Neuronal stem cell (in vitro differentiated cells): ENCODE measurements at regions not wholly inside any gene's neighbourhood (a gene's known extent, or its start where the extent isn't known, plus 50 kb on each side); places are given as distances from the start of the nearest gene placed in this dataset.
A peak's percentile ranks its signal among the peaks of the same experiment; 100 is the strongest.

Experiments
- DNase-seq: peaks from one replicate; pipeline ENCODE4 v3.0.0-alpha.2; 2013; ENCODE audit warnings: low spot score
- H2AFZ ChIP-seq: one replicate; pipeline ENCODE4 v1.6.1; 2013; ENCODE audit warnings: mild to moderate bottlenecking, low read length, inconsistent platforms
- H2AK5ac ChIP-seq: 2 replicates; pipeline ENCODE4 v1.6.1; 2013; ENCODE audit warnings: low read depth, mild to moderate bottlenecking, inconsistent platforms, low read length, moderate library complexity, mixed read lengths
- H2BK120ac ChIP-seq: 2 replicates; pipeline ENCODE4 v1.6.1; 2013; ENCODE audit warnings: low read depth, mild to moderate bottlenecking, inconsistent platforms, low read length, moderate library complexity, mixed read lengths
- H2BK12ac ChIP-seq: one replicate; pipeline ENCODE4 v1.6.1; 2013; ENCODE audit warnings: low read length, inconsistent platforms
- H2BK15ac ChIP-seq: 2 replicates; pipeline ENCODE4 v1.6.1; 2013; ENCODE audit warnings: mild to moderate bottlenecking, low read length, inconsistent platforms, mixed read lengths
- H2BK5ac ChIP-seq: one replicate; pipeline ENCODE4 v1.6.1; 2013; ENCODE audit warnings: inconsistent platforms, mild to moderate bottlenecking, low read length, moderate library complexity
- H3K14ac ChIP-seq: one replicate; pipeline ENCODE4 v1.6.1; 2013; ENCODE audit warnings: low read length, inconsistent platforms
- H3K18ac ChIP-seq: 2 replicates; pipeline ENCODE4 v1.6.1; 2013; ENCODE audit warnings: low read length, inconsistent platforms
- H3K23ac ChIP-seq: 2 replicates; pipeline ENCODE4 v1.6.1; 2013; ENCODE audit warnings: low read depth, mild to moderate bottlenecking, mixed read lengths, low read length, inconsistent platforms; ENCODE audit not compliant: poor library complexity
- H3K27ac ChIP-seq: replicated peaks from 3 replicates; pipeline ENCODE4 v1.5.1; 2013; ENCODE audit warnings: low read length, inconsistent platforms
- H3K27me3 ChIP-seq, 3 experiments: 2 replicates each; pipeline ENCODE4 v1.6.1; 2013; ENCODE audit warnings: low read length in 3 of 3, mild to moderate bottlenecking in 2 of 3, inconsistent platforms in 1 of 3, low read depth in 1 of 3, mixed read lengths in 1 of 3, moderate library complexity in 1 of 3; ENCODE audit not compliant: control insufficient read depth in 3 of 3, insufficient read depth in 3 of 3
- H3K36me3 ChIP-seq, 2 donors: replicated peaks in 1 of 2; 2 replicates each; pipeline ENCODE4 v1.6.1; 2013; ENCODE audit warnings: low read length in 2 of 2; ENCODE audit not compliant: control insufficient read depth in 2 of 2, insufficient read depth in 2 of 2
- H3K4ac ChIP-seq: 2 replicates; pipeline ENCODE4 v1.6.1; 2013; ENCODE audit warnings: inconsistent platforms, mild to moderate bottlenecking, low read length, moderate library complexity
- H3K4me1 ChIP-seq, 2 donors: 1 replicate in 1 of 2; 2 replicates in 1 of 2; pipeline ENCODE4 v1.6.1; 2013; ENCODE audit warnings: low read length in 2 of 2, low read depth in 1 of 2; ENCODE audit not compliant: control insufficient read depth in 2 of 2, insufficient read depth in 1 of 2
- H3K4me2 ChIP-seq: one replicate; pipeline ENCODE4 v1.6.1; 2013; ENCODE audit warnings: mild to moderate bottlenecking, low read length, inconsistent platforms; ENCODE audit not compliant: insufficient read depth, poor library complexity, severe bottlenecking
- H3K4me3 ChIP-seq, 2 donors: 2 replicates each; pipeline ENCODE4 v1.5.1; 2013; ENCODE audit warnings: low read length in 2 of 2, mild to moderate bottlenecking in 2 of 2, inconsistent platforms in 1 of 2, moderate library complexity in 1 of 2
- H3K79me1 ChIP-seq: one replicate; pipeline ENCODE4 v1.6.1; 2013; ENCODE audit warnings: low read depth, mild to moderate bottlenecking, inconsistent platforms, low read length, moderate library complexity
- H3K9ac ChIP-seq: one replicate; pipeline ENCODE4 v1.6.1; 2013; ENCODE audit warnings: mild to moderate bottlenecking, low read depth, low read length, inconsistent platforms; ENCODE audit not compliant: poor library complexity
- H3K9me3 ChIP-seq, 2 donors: replicated peaks in 1 of 2; 2 replicates each; pipeline versions ENCODE3 to v1.6.1; 2013; ENCODE audit warnings: low read length in 2 of 2, mild to moderate bottlenecking in 2 of 2, inconsistent platforms in 1 of 2, low read depth in 1 of 2, mixed read lengths in 1 of 2, moderate library complexity in 1 of 2; ENCODE audit not compliant: control insufficient read depth in 2 of 2, insufficient read depth in 1 of 2
- H4K8ac ChIP-seq: one replicate; pipeline ENCODE4 v1.6.1; 2013; ENCODE audit warnings: low read depth, mild to moderate bottlenecking, inconsistent platforms, low read length, moderate library complexity
- H4K91ac ChIP-seq: one replicate; pipeline ENCODE4 v1.6.1; 2013; ENCODE audit warnings: low read length, low read depth, mild to moderate bottlenecking, inconsistent platforms; ENCODE audit not compliant: poor library complexity
- WGBS, 2 donors: extraction: QIAGEN DNeasy Blood & Tissue Kit; methylation state at CpG; one replicate each; pipeline ENCODE4 v1.1.7; 2013; ENCODE audit warnings: missing lambda C conversion rate in 2 of 2, mixed read lengths in 1 of 2; ENCODE audit not compliant: insufficient read length in 2 of 2, insufficient replicate concordance in 1 of 2; ENCODE audit errors: extremely low coverage in 2 of 2; 5-methylcytosine and 5-hydroxymethylcytosine counted together

DNA sequence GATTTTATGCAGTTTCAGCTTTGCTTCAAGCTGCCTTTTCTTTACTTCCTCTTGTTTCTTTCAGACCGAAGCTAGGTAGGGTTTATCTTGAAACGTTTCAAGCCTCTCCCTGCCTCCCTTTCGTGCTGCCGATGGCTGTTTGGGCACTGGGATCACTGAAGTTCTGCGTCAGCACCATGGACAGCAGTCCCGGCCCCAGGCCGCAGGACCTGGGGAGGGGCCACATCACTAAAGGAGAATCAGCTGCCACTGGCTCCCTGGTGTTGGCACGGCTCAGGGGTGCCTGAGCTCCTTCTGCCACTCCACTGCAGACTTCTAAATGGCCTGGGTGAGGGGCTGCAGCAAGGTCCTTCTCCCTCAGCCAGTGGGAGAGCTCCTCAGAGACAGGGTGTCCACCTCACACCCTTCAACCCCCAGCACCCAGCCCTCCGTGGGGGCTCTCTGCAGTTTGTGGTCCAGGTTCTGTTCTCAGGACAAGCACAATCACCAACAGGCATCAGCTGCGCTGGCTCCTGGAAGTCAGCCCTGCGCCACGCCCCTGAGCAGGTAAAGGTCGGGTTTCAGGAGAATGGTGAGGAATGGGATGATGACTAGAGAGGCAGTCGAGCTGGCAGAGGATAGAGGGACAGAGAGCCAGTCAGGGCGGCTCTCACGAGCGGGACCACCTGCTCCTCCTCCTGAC is 387.2 kb downstream of the TCERG1L start:
- H3K9ac ChIP-seq: no peak overlapping the region
- no peak overlapping the region for H2BK15ac ChIP-seq
- no peak overlapping the region for H3K14ac ChIP-seq
- DNase-seq: peak; percentile 66
- H2AK5ac ChIP-seq: no peak overlapping the region
- H3K27ac ChIP-seq: no peak overlapping the region
- H2BK5ac ChIP-seq: no peak overlapping the region
- H2BK120ac ChIP-seq: no peak overlapping the region
- H3K27me3 ChIP-seq: peaks cover 0 to 3% (median 0%) of the 10 kb centered on the region in 3 experiments
- no peak overlapping the region for H3K4me2 ChIP-seq
- no peak overlapping the region for H3K4me3 ChIP-seq
- no peak overlapping the region for H4K8ac ChIP-seq
- no CpG with 5 or more reads among the region's 17 CpGs for WGBS, 2 donors
- H4K91ac ChIP-seq: no peak overlapping the region
- H3K18ac ChIP-seq: no peak overlapping the region
- H3K23ac ChIP-seq: no peak overlapping the region
- H3K79me1 ChIP-seq: no peaks in the 10 kb centered on the region
- no peak overlapping the region for H2BK12ac ChIP-seq
- no peak overlapping the region for H2AFZ ChIP-seq
- no peaks in the 10 kb centered on the region for H3K4me1 ChIP-seq
- no peaks in the 10 kb centered on the region for H3K36me3 ChIP-seq
- H3K4ac ChIP-seq: no peak overlapping the region
- H3K9me3 ChIP-seq: peaks cover 0 to 6% of the 10 kb centered on the region in 2 donors

DNA sequence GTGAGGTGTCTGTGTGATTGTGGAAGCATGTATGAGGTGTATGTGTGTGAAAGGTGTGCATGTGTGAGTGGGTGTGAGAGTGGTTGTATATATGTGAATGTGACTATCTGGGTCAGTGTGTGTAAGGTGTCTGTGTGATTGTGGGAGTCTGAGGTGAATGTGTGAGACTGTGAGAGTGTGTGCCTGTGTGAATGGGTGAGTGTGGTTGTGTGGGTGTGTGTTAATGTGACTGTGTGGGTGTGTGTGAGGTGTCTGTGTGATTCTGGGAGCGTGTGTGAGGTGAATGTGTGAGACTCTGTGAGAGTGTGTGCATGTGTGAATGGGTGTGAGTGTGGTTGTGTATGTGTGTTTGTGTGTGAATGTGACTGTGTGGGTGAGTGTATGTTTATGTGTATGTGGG is 385.1 kb downstream of the TCERG1L start:
- WGBS, 2 donors: no CpG with 5 or more reads among the region's 1 CpG

DNA sequence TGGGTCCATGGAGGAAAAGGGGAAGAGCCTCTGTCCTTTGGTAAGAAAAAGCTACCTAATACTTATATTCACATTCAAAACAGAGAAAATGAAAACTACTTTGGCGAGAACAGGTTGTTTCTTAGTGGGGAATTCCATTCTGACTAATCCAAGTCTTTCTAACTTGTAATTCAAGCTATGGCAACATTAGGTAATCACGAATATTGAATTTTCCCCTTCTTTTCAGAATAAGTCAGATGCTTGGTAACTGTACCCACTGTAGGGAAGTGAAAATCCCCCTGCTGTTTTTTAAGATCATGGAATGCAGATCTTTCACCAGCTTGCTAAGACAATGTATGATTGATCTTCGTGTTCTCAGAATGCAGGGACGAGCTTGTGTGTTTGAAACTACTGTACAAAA is 384.4 kb downstream of the TCERG1L start:
- H3K18ac ChIP-seq: no peak overlapping the region
- WGBS, 2 donors: no CpG with 5 or more reads among the region's 4 CpGs
- H4K91ac ChIP-seq: no peak overlapping the region

More for the DNA sequence above, 385.1 kb downstream of the TCERG1L start:
- Histone ChIP-seq H3K27me3 (peaks cover 0 to 3% (median 0%) of the 10 kb centered on the region in 3 experiments), H3K36me3 (no peaks in the 10 kb centered on the region), H3K79me1 (no peaks in the 10 kb centered on the region), H4K91ac (no peak overlapping the region), H2BK5ac (no peak overlapping the region), H3K18ac (no peak overlapping the region), H3K23ac (no peak overlapping the region), H3K4me3 (peak overlapping the region in 1 of 2 donors; percentile 65), H2BK12ac (no peak overlapping the region), H3K14ac (no peak overlapping the region), H2BK15ac (no peak overlapping the region), H3K9ac (no peak overlapping the region), H3K27ac (no peak overlapping the region), H3K4ac (no peak overlapping the region), H4K8ac (no peak overlapping the region), H2AFZ (no peak overlapping the region), H3K9me3 (peaks cover 0 to 6% of the 10 kb centered on the region in 2 donors), H2AK5ac (no peak overlapping the region), H3K4me1 (no peaks in the 10 kb centered on the region), H2BK120ac (no peak overlapping the region), H3K4me2 (no peak overlapping the region)
- no peak for DNase-seq

DNA sequence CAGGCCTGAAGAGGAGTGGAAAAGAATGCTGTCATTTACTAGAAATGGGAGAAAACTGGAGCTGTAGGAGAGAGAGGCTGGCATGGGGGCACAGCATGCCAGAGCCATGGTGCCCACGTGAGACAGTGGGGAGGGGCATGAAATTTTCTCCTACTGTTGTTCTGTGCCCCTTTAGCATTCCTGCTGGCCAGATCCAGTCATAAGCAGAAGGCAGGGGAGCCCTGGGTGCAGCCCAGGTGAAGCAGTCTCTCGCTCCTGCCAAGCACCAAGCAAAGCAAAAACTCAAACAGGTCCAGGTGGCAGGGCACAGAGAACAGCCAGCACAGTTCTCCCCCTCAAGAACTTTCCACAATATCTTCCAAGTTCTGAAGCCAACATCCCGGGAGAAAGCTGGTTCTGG is 383.2 kb downstream of the TCERG1L start:
- H3K9me3 ChIP-seq: peaks cover 0 to 6% of the 10 kb centered on the region in 2 donors
- DNase-seq: no peak

More for the DNA sequence above, 384.4 kb downstream of the TCERG1L start:
- no peak overlapping the region for H2BK120ac ChIP-seq
- no peak overlapping the region for H3K9ac ChIP-seq
- no peak overlapping the region for H4K8ac ChIP-seq
- no peak overlapping the region for H2AFZ ChIP-seq
- DNase-seq: no peak
- H3K4me1 ChIP-seq: no peaks in the 10 kb centered on the region
- H2AK5ac ChIP-seq: no peak overlapping the region
- H3K36me3 ChIP-seq: no peaks in the 10 kb centered on the region
- no peak overlapping the region for H3K14ac ChIP-seq
- H2BK12ac ChIP-seq: no peak overlapping the region
- no peak overlapping the region for H3K4me3 ChIP-seq
- H3K4me2 ChIP-seq: no peak overlapping the region
- no peak overlapping the region for H3K27ac ChIP-seq
- peaks cover 0 to 6% of the 10 kb centered on the region in 2 donors for H3K9me3 ChIP-seq
- no peak overlapping the region for H2BK15ac ChIP-seq
- H3K79me1 ChIP-seq: no peaks in the 10 kb centered on the region
- H3K27me3 ChIP-seq: peaks cover 0 to 3% (median 0%) of the 10 kb centered on the region in 3 experiments
- H2BK5ac ChIP-seq: no peak overlapping the region
- no peak overlapping the region for H3K4ac ChIP-seq
- H3K23ac ChIP-seq: no peak overlapping the region

More for the DNA sequence above, 383.2 kb downstream of the TCERG1L start:
- H3K14ac ChIP-seq: no peak overlapping the region
- no peak overlapping the region for H4K91ac ChIP-seq
- WGBS, 2 donors: no CpG with 5 or more reads among the region's 3 CpGs
- H2BK5ac ChIP-seq: no peak overlapping the region
- H3K36me3 ChIP-seq: no peaks in the 10 kb centered on the region
- H2AFZ ChIP-seq: no peak overlapping the region
- H2BK120ac ChIP-seq: no peak overlapping the region
- H3K18ac ChIP-seq: no peak overlapping the region
- H3K79me1 ChIP-seq: no peaks in the 10 kb centered on the region
- H2BK15ac ChIP-seq: no peak overlapping the region
- H2BK12ac ChIP-seq: no peak overlapping the region
- H3K4ac ChIP-seq: no peak overlapping the region
- peaks cover 0 to 3% (median 0%) of the 10 kb centered on the region in 3 experiments for H3K27me3 ChIP-seq
- no peak overlapping the region for H4K8ac ChIP-seq
- no peak overlapping the region for H2AK5ac ChIP-seq
- no peak overlapping the region for H3K27ac ChIP-seq
- no peak overlapping the region for H3K9ac ChIP-seq
- no peak overlapping the region for H3K23ac ChIP-seq
- no peak overlapping the region for H3K4me2 ChIP-seq
- H3K4me3 ChIP-seq: no peak overlapping the region
- H3K4me1 ChIP-seq: no peaks in the 10 kb centered on the region
